Upper lobe of right lung (tissue), 1 donor: ENCODE measurements at regions not wholly inside any gene's neighbourhood (a gene's known extent, or its start where the extent isn't known, plus 50 kb on each side); places are given as distances from the start of the nearest gene placed in this dataset.

ENCODE experiments used
- ATAC-seq: fragments of 200-7000 bp; cut with Tn5 transposase; one replicate; pipeline ENCODE4 v1.9.1; 2020; ENCODE audit warnings: mild to moderate bottlenecking, moderate library complexity
- DNase-seq: peaks from one replicate; pipeline ENCODE4 v3.0.0-alpha.2; 2020
- H3K27ac ChIP-seq: fragments of 200-600 bp; one replicate; pipeline ENCODE4 v1.8.0; 2022
- H3K27me3 ChIP-seq: fragments of 200-600 bp; one replicate; pipeline ENCODE4 v1.8.0; 2022; ENCODE audit warnings: mild to moderate bottlenecking
- H3K36me3 ChIP-seq: fragments of 200-600 bp; one replicate; pipeline ENCODE4 v1.8.0; 2022
- H3K4me1 ChIP-seq: fragments of 200-600 bp; one replicate; pipeline ENCODE4 v1.8.0; 2022
- H3K4me3 ChIP-seq: fragments of 200-600 bp; one replicate; pipeline ENCODE4 v1.8.0; 2022; ENCODE audit warnings: mild to moderate bottlenecking
- H3K9me3 ChIP-seq: fragments of 200-600 bp; one replicate; pipeline ENCODE4 v1.8.0; 2022
- CTCF ChIP-seq: fragments of 200-600 bp; IDR thresholded peaks from one replicate; pipeline ENCODE4 v1.8.0; 2022; ENCODE audit warnings: antibody characterized with exemption
- intact Hi-C: fragments of 100-400 bp; cut with DNase I; formaldehyde crosslinking; loops from one replicate; pipeline ENCODE4 v1.11.0; 2022
- donor health status: DM: no; HTN: yes; CAD: no; lungs with severe emphysema.

- no peak overlapping the region for H3K27ac ChIP-seq
- no peak for TF ChIP-seq CTCF
- no peaks in the 10 kb centered on the region for H3K36me3 ChIP-seq
- no peak overlapping the region for H3K4me3 ChIP-seq
- ATAC-seq (no peak), DNase-seq (no peak)
- H3K4me1 ChIP-seq = no peaks in the 10 kb centered on the region
- intact Hi-C loops = no loop called here
- H3K9me3 ChIP-seq = no peaks in the 10 kb centered on the region
- no peaks in the 10 kb centered on the region for H3K27me3 ChIP-seq
Observed at GRCh38 chr2:223107825-223108224, 55.8 kb downstream of the KCNE4 start.

DNA sequence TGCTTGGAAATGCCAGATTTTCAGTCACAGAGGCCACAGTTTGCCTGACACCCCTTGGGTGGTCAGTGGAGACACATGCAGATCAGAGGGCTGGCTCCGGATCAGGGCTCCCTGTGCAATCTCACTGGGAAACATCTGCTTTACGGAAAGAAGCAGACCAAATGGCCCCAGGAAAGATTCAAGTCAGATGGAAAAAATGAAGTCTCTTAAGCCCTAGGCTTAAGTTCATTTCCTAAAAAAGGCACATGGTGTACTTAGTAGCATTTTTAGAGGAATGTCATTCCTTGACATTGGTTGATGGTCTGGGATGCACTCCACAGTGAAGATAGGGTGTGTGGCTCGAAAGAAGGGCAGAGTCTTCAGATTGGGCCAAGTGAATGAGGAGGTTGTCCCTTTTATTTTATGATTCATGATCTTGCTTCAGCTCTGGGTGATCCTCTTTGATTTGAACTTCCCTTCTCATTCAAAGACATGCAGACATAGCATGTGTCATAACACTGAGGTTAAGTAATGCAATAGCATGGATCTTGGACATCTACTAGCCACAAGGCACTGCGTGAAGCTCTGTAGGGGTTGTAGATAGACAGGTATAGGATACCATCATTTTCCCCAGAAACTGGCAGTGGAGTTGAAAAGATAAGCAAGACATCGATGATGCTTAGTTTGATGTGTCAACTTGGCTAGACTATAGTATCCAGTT is 56.5 kb downstream of the KCNE4 start:
- intact Hi-C loops = no loop called here
- H3K27me3 ChIP-seq = no peaks in the 10 kb centered on the region
- H3K36me3 ChIP-seq = no peaks in the 10 kb centered on the region
- ATAC-seq (no peak), DNase-seq (no peak)
- no peak for TF ChIP-seq CTCF
- no peak overlapping the region for H3K4me3 ChIP-seq
- no peaks in the 10 kb centered on the region for H3K9me3 ChIP-seq
- no peak overlapping the region for H3K27ac ChIP-seq
- no peaks in the 10 kb centered on the region for H3K4me1 ChIP-seq

DNA sequence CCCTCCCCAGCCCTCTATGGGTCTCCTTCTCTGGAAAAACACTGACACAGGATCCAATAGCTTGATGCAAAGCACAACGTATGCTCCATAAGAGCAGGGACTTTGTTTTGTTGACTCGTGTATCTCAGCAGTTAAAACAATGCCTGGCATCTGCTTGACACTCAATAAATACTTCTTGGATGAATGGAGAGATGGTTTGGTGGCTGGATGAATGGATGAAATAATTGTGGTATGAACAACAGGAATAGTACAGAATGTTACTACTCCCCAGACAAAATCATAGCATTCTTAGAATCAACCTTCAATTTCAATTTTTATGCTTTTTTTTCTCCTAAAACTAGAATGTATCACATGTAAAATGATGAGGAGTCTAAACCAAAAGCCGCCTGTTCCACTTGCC is 57.4 kb downstream of the KCNE4 start:
- Histone ChIP-seq H3K27ac (no peak overlapping the region), H3K4me1 (no peaks in the 10 kb centered on the region), H3K4me3 (no peak overlapping the region), H3K9me3 (no peaks in the 10 kb centered on the region), H3K27me3 (no peaks in the 10 kb centered on the region), H3K36me3 (no peaks in the 10 kb centered on the region)
- no peak for TF ChIP-seq CTCF
- DNase-seq (no peak), ATAC-seq (no peak)
- intact Hi-C loops = no loop called here

GRCh38 chr2:223113161-223113560 is 61.2 kb downstream of the KCNE4 start:
- DNase-seq (no peak), ATAC-seq (no peak)
- no peaks in the 10 kb centered on the region for H3K9me3 ChIP-seq
- intact Hi-C loops = no loop called here
- H3K4me1 ChIP-seq = no peaks in the 10 kb centered on the region
- no peak overlapping the region for H3K27ac ChIP-seq
- H3K36me3 ChIP-seq = no peaks in the 10 kb centered on the region
- no peak for TF ChIP-seq CTCF
- H3K4me3 ChIP-seq = no peak overlapping the region
- no peaks in the 10 kb centered on the region for H3K27me3 ChIP-seq

GRCh38 chr2:223114170-223114569 is 62.2 kb downstream of the KCNE4 start:
- no peak for TF ChIP-seq CTCF
- H3K27ac ChIP-seq = no peak overlapping the region
- no peak overlapping the region for H3K4me3 ChIP-seq
- H3K9me3 ChIP-seq = no peaks in the 10 kb centered on the region
- no peak for DNase-seq
- H3K4me1 ChIP-seq = no peaks in the 10 kb centered on the region
- no peaks in the 10 kb centered on the region for H3K27me3 ChIP-seq
- intact Hi-C loops = no loop called here
- no peak for ATAC-seq
- H3K36me3 ChIP-seq = no peaks in the 10 kb centered on the region

DNA sequence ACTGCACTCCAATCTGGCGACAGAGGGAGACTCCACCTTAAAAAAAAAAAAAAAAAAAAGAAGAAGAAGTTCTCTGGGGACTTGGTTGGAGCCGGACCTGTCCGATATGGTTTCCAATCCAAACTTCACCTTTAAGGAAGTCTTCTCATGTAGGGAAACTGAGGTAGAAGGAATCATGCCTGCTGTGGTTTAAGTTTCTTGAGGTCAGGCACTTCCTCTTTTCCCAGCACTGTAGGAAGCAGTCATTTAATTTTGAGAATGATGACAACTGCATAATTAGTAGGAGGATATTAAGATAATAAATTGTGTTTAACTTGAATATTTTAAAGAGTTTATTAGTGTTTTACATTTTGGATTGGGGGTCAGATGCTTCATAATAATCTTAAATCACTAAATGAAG is 62.9 kb downstream of the KCNE4 start:
- no peak for TF ChIP-seq CTCF

More for the DNA sequence above, 62.9 kb downstream of the KCNE4 start:
- intact Hi-C loops = no loop called here
- Histone ChIP-seq H3K27me3 (no peaks in the 10 kb centered on the region), H3K9me3 (no peaks in the 10 kb centered on the region), H3K4me3 (no peak overlapping the region), H3K27ac (no peak overlapping the region), H3K36me3 (no peaks in the 10 kb centered on the region), H3K4me1 (no peaks in the 10 kb centered on the region)
- DNase-seq (no peak), ATAC-seq (no peak)
